Keratinocyte (primary cell): ENCODE measurements at regions not wholly inside any gene's neighbourhood (a gene's known extent, or its start where the extent isn't known, plus 50 kb on each side); places are given as distances from the start of the nearest gene placed in this dataset.

Experiments
- DNase-seq: peaks from one replicate; pipeline ENCODE4 v3.0.0-alpha.2; 2011; ENCODE audit warnings: low read depth, missing footprints, low spot score
- FAIRE-seq: peaks from 2 replicates; lab custom pipeline; 2011; peaks lifted over from hg19 to GRCh38; lab: Jason Lieb, UNC
- H2AFZ ChIP-seq: 2 replicates; pipeline ENCODE4 v1.6.0; 2012; ENCODE audit warnings: low read length, control low read depth, inconsistent platforms; ENCODE audit not compliant: control insufficient read depth
- H3K27ac ChIP-seq: 2 replicates; pipeline ENCODE4 v1.5.1; 2011; ENCODE audit warnings: low read length; ENCODE audit not compliant: control insufficient read depth, insufficient read depth
- H3K27me3 ChIP-seq: 3 replicates; pipeline ENCODE4 v1.6.0; 2011; ENCODE audit warnings: low read length; ENCODE audit not compliant: control insufficient read depth, insufficient read depth; ENCODE audit errors: extremely low read depth
- H3K36me3 ChIP-seq, 2 experiments: 2 replicates in 1 of 2; 3 replicates in 1 of 2; pipeline ENCODE4 v1.5.1; 2011; ENCODE audit warnings: low read length in 2 of 2, mild to moderate bottlenecking in 1 of 2; ENCODE audit not compliant: control insufficient read depth in 2 of 2, insufficient read depth in 2 of 2; ENCODE audit errors: extremely low read depth in 1 of 2
- H3K4me1 ChIP-seq: 3 replicates; pipeline ENCODE4 v1.5.1; 2011; ENCODE audit warnings: low read length; ENCODE audit not compliant: control insufficient read depth, insufficient read depth; ENCODE audit errors: extremely low read depth
- H3K4me2 ChIP-seq: 3 replicates; pipeline ENCODE4 v1.6.0; 2011; ENCODE audit warnings: low read depth, low read length; ENCODE audit not compliant: control insufficient read depth, insufficient read depth; ENCODE audit errors: extremely low read depth
- H3K4me3 ChIP-seq, 3 experiments: fragments of 200-600 bp in 1 of 3; sonication (generic) in 1 of 3; 2 replicates in 2 of 3; 3 replicates in 1 of 3; pipeline ENCODE4 v1.5.1; 2011 to 2016; ENCODE audit warnings: low read length in 3 of 3, mild to moderate bottlenecking in 3 of 3, control low read depth in 2 of 3, inconsistent platforms in 1 of 3, low read depth in 1 of 3, mixed read lengths in 1 of 3, mixed run types in 1 of 3, moderate library complexity in 1 of 3; ENCODE audit not compliant: control insufficient read depth in 2 of 3, insufficient read depth in 2 of 3; ENCODE audit errors: extremely low read depth in 1 of 3
- H3K79me2 ChIP-seq: 2 replicates; pipeline ENCODE4 v1.6.0; 2012; ENCODE audit warnings: low read length; ENCODE audit not compliant: control insufficient read depth, insufficient read depth
- H3K9ac ChIP-seq: 3 replicates; pipeline ENCODE4 v1.6.0; 2011; ENCODE audit warnings: low read length; ENCODE audit not compliant: control insufficient read depth, insufficient read depth; ENCODE audit errors: extremely low read depth
- H3K9me1 ChIP-seq: 3 replicates; pipeline ENCODE4 v1.6.0; 2011; ENCODE audit warnings: low read length; ENCODE audit not compliant: control insufficient read depth, insufficient read depth; ENCODE audit errors: extremely low read depth
- H3K9me3 ChIP-seq: 2 replicates; pipeline ENCODE4 v1.5.1; 2012; ENCODE audit warnings: low read depth, low read length; ENCODE audit not compliant: control insufficient read depth
- H4K20me1 ChIP-seq: 3 replicates; pipeline ENCODE4 v1.6.0; 2011; ENCODE audit warnings: low read length; ENCODE audit not compliant: control insufficient read depth, insufficient read depth; ENCODE audit errors: extremely low read depth
- CTCF ChIP-seq, 3 experiments: IDR thresholded peaks in 1 of 3; conservative IDR thresholded peaks in 1 of 3; optimal IDR thresholded peaks in 1 of 3; 2 replicates in 2 of 3; 3 replicates in 1 of 3; pipeline versions ENCODE3 to v1.5.1; 2011; ENCODE audit warnings: low read length in 3 of 3, mild to moderate bottlenecking in 3 of 3, moderate library complexity in 2 of 3, control low read depth in 1 of 3, inconsistent platforms in 1 of 3; ENCODE audit not compliant: insufficient read depth in 2 of 3; ENCODE audit errors: extremely low read depth in 1 of 3
- EZH2 ChIP-seq: IDR thresholded peaks from one replicate; pipeline ENCODE4 v1.6.1; 2012; ENCODE audit warnings: inconsistent platforms, mild to moderate bottlenecking, low read length, moderate library complexity
- dilution Hi-C: fragments of 300-500 bp; cut with MboI; formaldehyde crosslinking; loops from one replicate; pipeline ENCODE4 v1.7.0; 2020; ENCODE audit warnings: low sequenced_read_pairs; ENCODE audit not compliant: extremely low pct_ligation_motif_present

- dilution Hi-C loops, result no loop called here
- no peak overlapping the region for H3K9ac ChIP-seq
- peaks cover 41% of the 10 kb centered on the region for H3K27me3 ChIP-seq
- no peak overlapping the region for H2AFZ ChIP-seq
- H3K4me3 ChIP-seq, result no peak overlapping the region
- no peak for DNase-seq
- no peaks in the 10 kb centered on the region for H3K36me3 ChIP-seq
- H3K27ac ChIP-seq, result no peak overlapping the region
- H3K4me2 ChIP-seq, result peak overlapping the region; percentile 30
- H3K79me2 ChIP-seq, result no peaks in the 10 kb centered on the region
- FAIRE-seq, result no peak
- no peaks in the 10 kb centered on the region for H3K9me3 ChIP-seq
- H3K9me1 ChIP-seq, result peaks cover 2% of the 10 kb centered on the region
- H3K4me1 ChIP-seq, result peaks cover 49% of the 10 kb centered on the region
- TF ChIP-seq CTCF (optimal IDR thresholded peaks at IDR 0.05 in 1 of 3, IDR thresholded peaks at IDR 0.05 in 1 of 3, conservative IDR thresholded peaks at IDR 0.05 in 1 of 3; ENCODE audit: extremely low read depth in 1 of 3, insufficient read depth in 2 of 3, low read length in 3 of 3), result no peak
- TF ChIP-seq EZH2, result no peak
- H4K20me1 ChIP-seq, result peaks cover 8% of the 10 kb centered on the region
These were observed 271.7 kb downstream of the UACA start for GRCh38 chr15:70491641-70492040.

- no peak for TF ChIP-seq CTCF (optimal IDR thresholded peaks at IDR 0.05 in 1 of 3, IDR thresholded peaks at IDR 0.05 in 1 of 3, conservative IDR thresholded peaks at IDR 0.05 in 1 of 3; ENCODE audit: extremely low read depth in 1 of 3, insufficient read depth in 2 of 3, low read length in 3 of 3)
- no peak for TF ChIP-seq EZH2
- Histone ChIP-seq H3K27ac (no peak overlapping the region), H3K4me3 (no peak overlapping the region), H3K4me2 (no peak overlapping the region), H3K27me3 (peaks cover 43% of the 10 kb centered on the region), H4K20me1 (peaks cover 8% of the 10 kb centered on the region), H3K9me1 (peaks cover 2% of the 10 kb centered on the region), H3K9me3 (no peaks in the 10 kb centered on the region), H3K9ac (no peak overlapping the region), H2AFZ (no peak overlapping the region), H3K4me1 (peaks cover 49% of the 10 kb centered on the region), H3K79me2 (no peaks in the 10 kb centered on the region), H3K36me3 (no peaks in the 10 kb centered on the region)
- FAIRE-seq (no peak), DNase-seq (no peak)
- dilution Hi-C loops, result no loop called here
These were observed 272.1 kb downstream of the UACA start for GRCh38 chr15:70491201-70491621.
